Trophoblast cell (in vitro differentiated cells and primary cell): ENCODE measurements at regions not wholly inside any gene's neighbourhood (a gene's known extent, or its start where the extent isn't known, plus 50 kb on each side); places are given as distances from the start of the nearest gene placed in this dataset.
A peak's percentile ranks its signal among the peaks of the same experiment; 100 is the strongest.

ENCODE experiments used
- DNase-seq, 2 donors: peaks; one replicate each; pipeline ENCODE4 v3.0.0-alpha.2; 2016
- H2AFZ ChIP-seq: 2 replicates; pipeline ENCODE4 v1.6.1; 2013; ENCODE audit warnings: low read length, moderate library complexity, mild to moderate bottlenecking; ENCODE audit not compliant: insufficient read depth, poor library complexity
- H2AK5ac ChIP-seq: 2 replicates; pipeline ENCODE4 v1.6.1; 2013; ENCODE audit warnings: mild to moderate bottlenecking, low read length
- H2BK120ac ChIP-seq: 2 replicates; pipeline ENCODE4 v1.6.1; 2013; ENCODE audit warnings: low read length, mild to moderate bottlenecking, moderate library complexity; ENCODE audit not compliant: insufficient read depth, poor library complexity
- H2BK12ac ChIP-seq: 2 replicates; pipeline ENCODE4 v1.6.1; 2013; ENCODE audit warnings: mild to moderate bottlenecking, low read length, moderate library complexity
- H2BK5ac ChIP-seq: 2 replicates; pipeline ENCODE4 v1.6.1; 2013; ENCODE audit warnings: low read length, low read depth, moderate library complexity, mild to moderate bottlenecking; ENCODE audit not compliant: poor library complexity
- H3K14ac ChIP-seq: 2 replicates; pipeline ENCODE4 v1.6.1; 2013; ENCODE audit warnings: mild to moderate bottlenecking, low read length
- H3K18ac ChIP-seq: 2 replicates; pipeline ENCODE4 v1.6.1; 2013; ENCODE audit warnings: mild to moderate bottlenecking, low read length
- H3K23ac ChIP-seq: 2 replicates; pipeline ENCODE4 v1.6.1; 2013; ENCODE audit warnings: low read length
- H3K27ac ChIP-seq: 2 replicates; pipeline ENCODE4 v1.5.1; 2013; ENCODE audit warnings: low read depth, mild to moderate bottlenecking, inconsistent platforms, low read length, moderate library complexity
- H3K27me3 ChIP-seq: 2 replicates; pipeline ENCODE4 v1.6.1; 2013; ENCODE audit warnings: inconsistent platforms, mild to moderate bottlenecking, low read length, moderate library complexity; ENCODE audit not compliant: insufficient read depth
- H3K36me3 ChIP-seq, 2 experiments: 1 replicate in 1 of 2; 2 replicates in 1 of 2; pipeline ENCODE4 v1.6.1; 2013; ENCODE audit warnings: low read length in 2 of 2, mild to moderate bottlenecking in 2 of 2, moderate library complexity in 1 of 2; ENCODE audit not compliant: insufficient read depth in 2 of 2, control insufficient read depth in 1 of 2
- H3K4ac ChIP-seq: 2 replicates; pipeline ENCODE4 v1.6.1; 2013; ENCODE audit warnings: low read depth, mild to moderate bottlenecking, low read length, moderate library complexity
- H3K4me1 ChIP-seq, 2 experiments: 1 replicate in 1 of 2; 2 replicates in 1 of 2; pipeline ENCODE4 v1.6.1; 2013; ENCODE audit warnings: low read length in 2 of 2, mild to moderate bottlenecking in 2 of 2, moderate library complexity in 1 of 2; ENCODE audit not compliant: insufficient read depth in 2 of 2, control insufficient read depth in 1 of 2
- H3K4me2 ChIP-seq: 2 replicates; pipeline ENCODE4 v1.6.1; 2013; ENCODE audit warnings: inconsistent platforms, mild to moderate bottlenecking, low read length, moderate library complexity
- H3K4me3 ChIP-seq: 2 replicates; pipeline ENCODE4 v1.5.1; 2013; ENCODE audit warnings: mild to moderate bottlenecking, low read depth, low read length, inconsistent platforms
- H3K79me1 ChIP-seq: one replicate; pipeline ENCODE4 v1.6.1; 2013; ENCODE audit warnings: low read length
- H3K79me2 ChIP-seq: 2 replicates; pipeline ENCODE4 v1.6.1; 2013; ENCODE audit warnings: low read length, mild to moderate bottlenecking; ENCODE audit not compliant: control insufficient read depth, insufficient read depth, poor library complexity
- H3K9ac ChIP-seq: 2 replicates; pipeline ENCODE4 v1.6.1; 2013; ENCODE audit warnings: mild to moderate bottlenecking, low read length
- H3K9me3 ChIP-seq: 2 replicates; pipeline ENCODE4 v1.6.1; 2013; ENCODE audit warnings: low read depth, mild to moderate bottlenecking, control low read depth, inconsistent platforms, low read length; ENCODE audit not compliant: insufficient read depth
- H4K12ac ChIP-seq: 2 replicates; pipeline ENCODE4 v1.6.1; 2013; ENCODE audit warnings: low read depth, mild to moderate bottlenecking, low read length, moderate library complexity
- H4K8ac ChIP-seq: 2 replicates; pipeline ENCODE4 v1.6.1; 2013; ENCODE audit warnings: low read depth, mild to moderate bottlenecking, low read length, moderate library complexity
- H4K91ac ChIP-seq: one replicate; pipeline ENCODE4 v1.6.1; 2013; ENCODE audit warnings: low read depth, mild to moderate bottlenecking, low read length, moderate library complexity
- WGBS: extraction: QIAGEN DNeasy Blood & Tissue Kit; methylation state at CpG from one replicate; pipeline ENCODE4 v1.1.7; 2013; ENCODE audit warnings: missing lambda C conversion rate; ENCODE audit not compliant: insufficient read length, insufficient coverage; ENCODE audit errors: extremely low coverage; 5-methylcytosine and 5-hydroxymethylcytosine counted together

DNA sequence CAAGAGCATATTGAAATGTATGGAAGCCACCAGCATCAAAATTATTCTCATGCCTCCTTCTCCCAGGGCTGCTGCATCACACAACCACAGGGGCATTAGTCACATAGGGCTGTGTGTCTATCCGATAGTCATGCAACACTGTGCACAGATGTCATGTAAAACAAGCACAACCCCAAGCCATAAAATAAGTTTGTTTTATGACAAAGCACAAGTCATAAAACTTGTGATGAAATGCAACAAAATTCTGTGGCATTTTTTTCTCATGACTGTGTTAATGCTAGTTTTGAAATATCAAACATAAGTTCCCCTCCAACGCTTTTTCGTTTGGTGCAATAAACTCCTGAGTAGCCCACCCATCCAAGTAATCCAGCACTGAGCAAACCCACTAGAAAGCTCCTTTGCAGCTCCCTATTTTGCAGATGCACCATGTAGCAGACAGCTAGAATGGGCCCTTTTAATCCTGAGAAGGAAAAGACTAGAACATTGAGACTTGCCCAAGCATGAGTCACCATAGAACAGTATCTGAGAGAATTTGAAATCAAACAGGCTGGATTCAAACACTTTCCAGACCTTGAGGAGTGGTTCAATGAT is 93.3 kb upstream of the ZNF366 start:
- H3K23ac ChIP-seq: no peak overlapping the region
- no peak overlapping the region for H4K8ac ChIP-seq
- H3K27ac ChIP-seq: peak overlapping the region; percentile 97
- no peak overlapping the region for H3K4me2 ChIP-seq
- H2BK5ac ChIP-seq: no peak overlapping the region
- no peak overlapping the region for H3K4me3 ChIP-seq
- H3K36me3 ChIP-seq: peaks cover 0 to 2% of the 10 kb centered on the region in 2 experiments
- DNase-seq: peak in 1 of 2 donors; percentile 68
- peak overlapping the region; percentile 98 for H2BK120ac ChIP-seq
- H3K18ac ChIP-seq: no peak overlapping the region
- H4K12ac ChIP-seq: no peak overlapping the region
- H3K14ac ChIP-seq: no peak overlapping the region
- no peak overlapping the region for H2AFZ ChIP-seq
- H3K79me1 ChIP-seq: peaks cover 44% of the 10 kb centered on the region
- H3K27me3 ChIP-seq: no peaks in the 10 kb centered on the region
- H3K4ac ChIP-seq: no peak overlapping the region
- H2BK12ac ChIP-seq: peak overlapping the region; percentile 96
- H3K79me2 ChIP-seq: peaks cover 3% of the 10 kb centered on the region
- H4K91ac ChIP-seq: peak overlapping the region; percentile 99
- H3K9ac ChIP-seq: no peak overlapping the region
- peaks cover 7% of the 10 kb centered on the region for H3K9me3 ChIP-seq
- no peak overlapping the region for H2AK5ac ChIP-seq
- peaks cover 8 to 25% of the 10 kb centered on the region in 2 experiments for H3K4me1 ChIP-seq
- WGBS: no CpG with 5 or more reads among the region's 3 CpGs

DNA sequence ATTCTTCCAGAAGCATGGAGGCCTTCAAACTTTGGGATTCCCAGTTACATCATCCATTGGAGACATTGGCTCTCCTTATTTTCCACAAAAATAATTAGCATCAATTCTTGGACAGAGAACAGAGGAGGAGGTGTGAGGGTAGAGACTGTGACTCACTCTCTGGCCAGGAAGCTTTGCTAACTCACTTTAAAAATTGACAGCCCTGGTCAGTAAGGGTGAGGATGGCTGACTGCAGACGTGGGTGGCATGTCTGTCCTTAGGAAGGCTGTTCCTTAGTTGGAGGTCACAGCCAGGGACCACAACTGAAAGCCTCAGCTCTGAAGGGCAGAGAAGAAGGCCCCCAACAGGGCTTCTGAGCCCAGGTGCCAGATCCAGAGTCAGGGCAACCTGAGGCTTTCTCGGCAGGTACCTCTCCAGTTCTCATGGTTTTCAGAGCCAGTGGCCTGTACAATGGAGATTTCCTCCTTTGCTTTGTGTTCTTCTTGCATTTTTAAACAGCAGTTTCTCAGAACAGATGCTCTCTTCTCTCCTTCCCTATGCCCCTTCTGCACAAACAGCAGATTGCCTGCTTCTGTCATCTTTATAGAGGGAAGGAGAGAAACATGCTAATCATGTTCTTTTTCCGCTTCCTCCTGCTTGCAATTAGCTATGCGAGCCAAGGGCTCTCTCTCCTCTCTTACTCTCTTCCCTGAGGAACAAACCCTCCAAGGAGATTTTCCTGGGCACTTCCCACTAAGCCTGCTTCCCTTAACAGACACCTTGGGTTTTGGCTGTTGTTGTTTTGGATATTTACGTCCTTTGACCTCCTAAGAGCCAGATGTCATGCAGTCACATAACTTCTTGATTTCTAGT is 92.5 kb upstream of the ZNF366 start:
- H3K79me2 ChIP-seq: peaks cover 3% of the 10 kb centered on the region
- H2BK120ac ChIP-seq: peak overlapping the region; percentile 98
- no peak overlapping the region for H4K12ac ChIP-seq
- H2BK12ac ChIP-seq: peak overlapping the region; percentile 96
- no peak overlapping the region for H2AFZ ChIP-seq
- peak overlapping the region; percentile 99 for H4K91ac ChIP-seq
- H3K18ac ChIP-seq: peak overlapping the region; percentile 94
- peak overlapping the region; percentile 97 for H3K27ac ChIP-seq
- peaks cover 7% of the 10 kb centered on the region for H3K9me3 ChIP-seq
- peaks cover 0 to 2% of the 10 kb centered on the region in 2 experiments for H3K36me3 ChIP-seq
- peak overlapping the region; percentile 86 for H4K8ac ChIP-seq
- H3K4me2 ChIP-seq: no peak overlapping the region
- H3K4ac ChIP-seq: peak overlapping the region; percentile 76
- H3K4me3 ChIP-seq: no peak overlapping the region
- peak overlapping the region; percentile 98 for H2AK5ac ChIP-seq
- no CpG with 5 or more reads among the region's 5 CpGs for WGBS
- H3K14ac ChIP-seq: peak overlapping the region; percentile 88
- peak overlapping the region; percentile 100 for H2BK5ac ChIP-seq
- H3K79me1 ChIP-seq: peaks cover 43% of the 10 kb centered on the region
- no peaks in the 10 kb centered on the region for H3K27me3 ChIP-seq
- H3K23ac ChIP-seq: no peak overlapping the region
- peaks cover 8 to 26% of the 10 kb centered on the region in 2 experiments for H3K4me1 ChIP-seq
- DNase-seq: peak in 1 of 2 donors; percentile 50
- H3K9ac ChIP-seq: no peak overlapping the region

GRCh38 chr5:72599065-72599433 is 91.8 kb upstream of the ZNF366 start:
- Histone ChIP-seq H2BK120ac (peak overlapping the region; percentile 98), H3K36me3 (peaks cover 0 to 2% of the 10 kb centered on the region in 2 experiments), H3K79me1 (peaks cover 43% of the 10 kb centered on the region), H2BK12ac (peak overlapping the region; percentile 96), H3K9ac (no peak overlapping the region), H2BK5ac (peak overlapping the region; percentile 100), H3K4me2 (no peak overlapping the region), H4K12ac (no peak overlapping the region), H3K79me2 (peaks cover 3% of the 10 kb centered on the region), H3K23ac (no peak overlapping the region), H3K4ac (peak overlapping the region; percentile 76), H3K27me3 (no peaks in the 10 kb centered on the region), H3K14ac (peak overlapping the region; percentile 88), H4K91ac (peak overlapping the region; percentile 99), H3K4me1 (peaks cover 11 to 26% of the 10 kb centered on the region in 2 experiments), H3K9me3 (peaks cover 7% of the 10 kb centered on the region), H2AFZ (peak overlapping the region; percentile 61), H3K4me3 (no peak overlapping the region), H3K18ac (peak overlapping the region; percentile 94), H4K8ac (peak overlapping the region; percentile 86), H3K27ac (peak overlapping the region; percentile 97), H2AK5ac (peak overlapping the region; percentile 98)
- no peak for DNase-seq
- no CpG with 5 or more reads among the region's 2 CpGs for WGBS

GRCh38 chr5:72598401-72599064 is 91.3 kb upstream of the ZNF366 start:
- Histone ChIP-seq H3K9me3 (peaks cover 7% of the 10 kb centered on the region), H2BK5ac (peak overlapping the region; percentile 92), H3K9ac (no peak overlapping the region), H4K91ac (peak overlapping the region; percentile 91), H2AK5ac (no peak overlapping the region), H3K79me2 (peaks cover 3% of the 10 kb centered on the region), H3K14ac (peak overlapping the region; percentile 60), H2BK12ac (peak overlapping the region; percentile 83), H3K4me2 (no peak overlapping the region), H3K27ac (peak overlapping the region; percentile 98), H2AFZ (no peak overlapping the region), H2BK120ac (peak overlapping the region; percentile 93), H3K79me1 (peaks cover 41% of the 10 kb centered on the region), H3K18ac (peak overlapping the region; percentile 62), H3K27me3 (no peaks in the 10 kb centered on the region), H4K12ac (no peak overlapping the region), H4K8ac (peak overlapping the region; percentile 66), H3K23ac (no peak overlapping the region), H3K4me3 (no peak overlapping the region), H3K4me1 (peaks cover 11 to 26% of the 10 kb centered on the region in 2 experiments), H3K4ac (peak overlapping the region; percentile 44), H3K36me3 (peaks cover 0 to 2% of the 10 kb centered on the region in 2 experiments)
- no CpG with 5 or more reads among the region's 5 CpGs for WGBS
- peak; percentile 74 to 96 for DNase-seq
